ENCODE measurements at regions not wholly inside any gene's neighbourhood (a gene's known extent, or its start where the extent isn't known, plus 50 kb on each side); places are given as distances from the start of the nearest gene placed in this dataset.

DNA sequence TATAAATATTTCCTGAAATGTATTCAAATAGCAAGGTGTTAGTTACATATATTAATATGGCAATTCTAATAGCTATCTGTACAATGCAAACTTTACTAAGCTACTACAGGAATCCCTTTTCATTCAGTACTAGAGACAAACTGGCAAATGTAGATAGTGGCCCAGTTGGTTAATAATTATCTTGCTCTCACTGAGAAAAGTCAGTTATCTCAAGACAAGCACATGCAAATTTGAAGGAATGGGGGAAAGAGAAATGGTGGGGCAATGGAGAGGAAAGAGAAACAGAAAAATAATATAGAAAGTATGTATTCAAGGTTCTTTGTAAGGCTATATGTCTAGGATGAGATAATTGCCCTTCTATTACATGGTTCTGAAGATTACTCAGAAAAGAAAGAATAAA lies 280.0 kb downstream of the FIGN start:
- ATAC-seq (no peak), DNase-seq (no peak)
- Mint-ChIP-seq H3K9me3 (ENCODE audit: low read depth) (peaks cover 2% of the 10 kb centered on the region), H3K4me1 (no peaks in the 10 kb centered on the region), H3K27ac (no peak overlapping the region), H3K4me3 (no peak overlapping the region), H3K36me3 (ENCODE audit: low read depth) (no peaks in the 10 kb centered on the region), H3K27me3 (no peaks in the 10 kb centered on the region)
- ChIA-PET CTCF (interaction anchor here (1.6 kb wide), 1 partner anchor 10 kb away, joined by 3 read pairs; no protein-coding TSS in a partner anchor), POLR2A (no interaction called here)
- intact Hi-C loops (cut with DNase I, micrococcal nuclease), result no loop called here

DNA sequence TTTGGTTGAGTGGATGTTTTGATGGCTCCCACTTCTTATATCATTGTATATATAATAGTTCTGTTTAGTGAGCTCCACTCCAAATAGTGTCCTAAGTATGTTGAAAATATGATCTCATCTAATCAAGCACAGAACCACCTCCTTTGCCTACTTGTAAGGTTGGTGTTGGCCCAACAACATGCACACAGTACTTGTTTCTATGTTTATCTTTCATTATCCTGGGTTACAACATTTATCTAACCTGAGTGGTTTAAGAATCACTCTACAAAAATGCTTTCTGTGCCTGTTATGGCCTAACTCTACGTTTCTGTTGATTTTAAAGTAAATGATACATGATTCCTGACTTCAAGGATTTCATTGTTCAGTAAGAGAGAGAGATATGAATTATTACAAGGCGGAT lies 281.9 kb downstream of the FIGN start:
- H3K9me3 Mint-ChIP-seq (ENCODE audit: low read depth), result peaks cover 2% of the 10 kb centered on the region
- intact Hi-C loops (cut with DNase I, micrococcal nuclease), result no loop called here
- no peak overlapping the region for H3K27ac Mint-ChIP-seq
- no peak overlapping the region for H3K4me3 Mint-ChIP-seq
- H3K4me1 Mint-ChIP-seq, result no peaks in the 10 kb centered on the region
- DNase-seq (no peak), ATAC-seq (no peak)
- no peaks in the 10 kb centered on the region for H3K27me3 Mint-ChIP-seq
- POLR2A ChIA-PET, result no interaction called here
- no peaks in the 10 kb centered on the region for H3K36me3 Mint-ChIP-seq (ENCODE audit: low read depth)
- CTCF ChIA-PET, result no interaction called here

DNA sequence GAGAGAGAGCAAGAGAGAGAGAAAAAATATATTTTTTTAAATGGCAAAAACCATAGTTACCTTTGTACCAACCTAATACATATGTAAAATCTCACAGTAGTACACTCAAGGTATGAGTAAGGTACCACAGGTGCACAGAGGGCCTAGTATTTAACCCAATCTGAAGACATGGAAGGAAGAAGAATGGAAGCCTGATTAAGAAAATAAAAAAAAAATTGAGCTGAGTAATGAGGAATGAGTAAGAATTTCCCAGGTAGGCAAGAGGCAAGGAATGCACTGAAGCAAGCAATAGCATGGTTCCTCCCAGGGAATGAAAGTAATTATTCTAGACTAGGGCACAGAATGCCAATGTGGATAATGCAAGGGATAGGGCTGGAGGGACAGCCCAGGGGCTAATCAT lies 294.2 kb downstream of the FIGN start:
- ChIA-PET CTCF (no interaction called here), POLR2A (no interaction called here)
- no peaks in the 10 kb centered on the region for H3K27me3 Mint-ChIP-seq
- no peak overlapping the region for H3K27ac Mint-ChIP-seq
- intact Hi-C loops (cut with DNase I, micrococcal nuclease), result no loop called here
- no peak overlapping the region for H3K4me3 Mint-ChIP-seq
- no peaks in the 10 kb centered on the region for H3K4me1 Mint-ChIP-seq
- no peaks in the 10 kb centered on the region for H3K36me3 Mint-ChIP-seq (ENCODE audit: low read depth)
- no peak for DNase-seq
- no peak for ATAC-seq
- peaks cover 4% of the 10 kb centered on the region for H3K9me3 Mint-ChIP-seq (ENCODE audit: low read depth)

DNA sequence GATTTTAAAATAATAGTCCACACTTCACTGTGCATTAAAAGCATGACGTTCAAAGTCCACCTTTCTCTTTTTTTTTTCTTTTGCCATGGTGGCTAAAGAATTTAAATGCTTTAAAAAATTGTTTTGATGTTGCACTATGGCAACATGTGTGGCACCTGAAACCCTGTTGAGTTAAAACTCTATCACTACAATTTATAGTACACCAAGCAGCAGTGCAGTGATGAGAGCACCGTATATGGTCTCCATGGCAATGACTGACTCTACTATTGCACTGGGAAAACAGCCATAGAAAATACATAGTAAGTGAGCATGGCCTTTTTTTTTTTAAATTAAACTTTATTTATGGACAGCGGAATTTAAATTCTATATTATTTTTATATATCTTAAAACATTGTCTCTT lies 298.8 kb downstream of the FIGN start:
- POLR2A ChIA-PET, result no interaction called here
- no peak overlapping the region for H3K27ac Mint-ChIP-seq

DNA sequence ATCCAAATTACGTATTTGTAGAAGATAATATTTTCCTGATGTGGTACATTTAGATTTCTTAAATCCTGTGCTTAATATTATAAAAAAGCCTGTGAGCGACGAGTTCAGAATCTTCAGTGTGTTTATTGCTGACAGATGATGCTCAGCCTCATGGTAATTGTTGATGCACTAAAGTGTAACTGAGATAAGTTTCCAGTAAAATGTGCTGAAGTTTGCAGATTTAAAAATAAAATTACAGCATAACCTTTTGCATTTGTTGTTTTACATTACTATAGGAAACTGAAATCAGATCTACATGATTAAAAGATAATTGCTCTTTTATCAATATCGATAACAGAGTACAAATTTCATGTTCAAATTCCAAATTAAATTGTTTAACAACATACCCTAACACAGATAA lies 307.6 kb downstream of the FIGN start:
- no peaks in the 10 kb centered on the region for H3K36me3 Mint-ChIP-seq (ENCODE audit: low read depth)
- intact Hi-C loops (cut with DNase I, micrococcal nuclease), result no loop called here
- no peaks in the 10 kb centered on the region for H3K27me3 Mint-ChIP-seq
- ChIA-PET POLR2A (no interaction called here), CTCF (no interaction called here)
- no peaks in the 10 kb centered on the region for H3K4me1 Mint-ChIP-seq
- H3K27ac Mint-ChIP-seq, result no peak overlapping the region
- ATAC-seq, result no peak
- H3K4me3 Mint-ChIP-seq, result no peak overlapping the region
- no peak for DNase-seq
- H3K9me3 Mint-ChIP-seq (ENCODE audit: low read depth), result no peaks in the 10 kb centered on the region

More for the DNA sequence above, 298.8 kb downstream of the FIGN start:
- no peaks in the 10 kb centered on the region for H3K4me1 Mint-ChIP-seq
- CTCF ChIA-PET, result interaction anchor here (0.6 kb wide), 1 partner anchor 1526 kb away, joined by 3 read pairs; no protein-coding TSS in a partner anchor
- H3K36me3 Mint-ChIP-seq (ENCODE audit: low read depth), result no peaks in the 10 kb centered on the region
- H3K4me3 Mint-ChIP-seq, result no peak overlapping the region
- ATAC-seq (no peak), DNase-seq (no peak)
- no peaks in the 10 kb centered on the region for H3K27me3 Mint-ChIP-seq
- intact Hi-C loops (cut with DNase I, micrococcal nuclease), result no loop called here
- peaks cover 4% of the 10 kb centered on the region for H3K9me3 Mint-ChIP-seq (ENCODE audit: low read depth)

DNA sequence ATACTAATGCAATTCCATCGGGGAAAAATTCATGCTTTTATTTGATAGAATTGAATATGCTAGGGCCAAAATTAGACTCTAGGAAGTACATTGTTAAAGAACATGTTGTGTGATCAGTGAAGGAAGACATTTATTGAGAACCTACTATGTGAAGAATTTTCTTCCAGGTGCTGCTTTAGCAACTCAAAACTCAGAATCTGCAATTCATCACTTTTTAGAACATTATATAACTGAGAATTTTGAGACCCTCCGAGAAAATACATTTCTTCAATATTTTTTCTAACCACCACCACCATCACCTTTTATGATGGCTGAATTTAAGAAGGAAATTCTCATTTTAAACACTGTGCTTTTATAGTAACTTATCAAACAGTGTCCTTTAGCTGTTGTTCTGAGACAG lies 315.2 kb downstream of the FIGN start:
- ChIA-PET POLR2A (no interaction called here), CTCF (no interaction called here)
- intact Hi-C loops (cut with DNase I, micrococcal nuclease), result no loop called here
- DNase-seq (no peak), ATAC-seq (no peak)
- peaks cover 2% of the 10 kb centered on the region for H3K9me3 Mint-ChIP-seq (ENCODE audit: low read depth)
- H3K4me1 Mint-ChIP-seq, result no peaks in the 10 kb centered on the region
- H3K36me3 Mint-ChIP-seq (ENCODE audit: low read depth), result no peaks in the 10 kb centered on the region
- H3K27me3 Mint-ChIP-seq, result no peaks in the 10 kb centered on the region
- H3K27ac Mint-ChIP-seq, result no peak overlapping the region
- H3K4me3 Mint-ChIP-seq, result no peak overlapping the region

DNA sequence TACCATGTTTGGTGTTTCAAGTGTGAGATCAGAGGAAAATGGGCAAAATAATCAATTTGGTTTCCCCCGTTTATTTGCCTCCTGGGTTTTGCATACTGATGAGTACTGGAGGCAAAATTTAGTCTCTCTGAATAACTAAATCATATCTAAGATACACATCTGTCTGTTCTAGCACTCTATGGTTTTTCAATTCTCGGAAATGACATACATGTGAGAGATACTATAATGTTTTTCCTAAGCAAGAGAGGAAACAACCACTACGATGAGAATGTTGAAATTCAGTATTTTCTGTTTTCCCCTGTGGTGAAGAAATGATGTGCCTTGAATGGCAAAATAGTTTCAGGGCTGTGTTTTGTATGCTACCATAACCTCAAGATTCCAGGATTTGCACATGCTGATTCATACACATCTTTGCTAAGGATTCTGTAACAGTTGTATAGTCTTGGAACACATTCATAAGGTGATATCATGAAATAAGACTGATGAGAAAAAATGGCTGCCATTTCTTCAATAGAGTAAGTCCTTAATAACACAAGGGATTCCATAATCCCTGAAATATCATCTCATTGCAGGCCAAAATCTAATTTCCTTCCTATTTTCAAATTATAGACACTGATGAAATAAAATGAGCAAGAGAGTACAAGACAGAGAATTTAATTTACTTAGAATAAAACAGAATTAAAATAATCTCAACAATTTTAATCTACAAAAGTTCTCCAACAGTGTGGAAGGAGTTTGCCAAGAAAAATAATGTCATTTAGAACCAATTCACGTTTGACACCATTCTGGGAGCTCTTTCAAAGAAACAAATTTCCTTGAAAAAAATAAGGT lies 316.6 kb downstream of the FIGN start:
- Mint-ChIP-seq H3K27ac (no peak overlapping the region), H3K9me3 (ENCODE audit: low read depth) (peaks cover 2% of the 10 kb centered on the region), H3K4me3 (no peak overlapping the region), H3K36me3 (ENCODE audit: low read depth) (no peaks in the 10 kb centered on the region), H3K27me3 (no peaks in the 10 kb centered on the region), H3K4me1 (no peaks in the 10 kb centered on the region)
- no peak for ATAC-seq
- intact Hi-C loops (cut with DNase I, micrococcal nuclease), result no loop called here
- POLR2A ChIA-PET, result no interaction called here
- CTCF ChIA-PET, result no interaction called here
- DNase-seq, result no peak

DNA sequence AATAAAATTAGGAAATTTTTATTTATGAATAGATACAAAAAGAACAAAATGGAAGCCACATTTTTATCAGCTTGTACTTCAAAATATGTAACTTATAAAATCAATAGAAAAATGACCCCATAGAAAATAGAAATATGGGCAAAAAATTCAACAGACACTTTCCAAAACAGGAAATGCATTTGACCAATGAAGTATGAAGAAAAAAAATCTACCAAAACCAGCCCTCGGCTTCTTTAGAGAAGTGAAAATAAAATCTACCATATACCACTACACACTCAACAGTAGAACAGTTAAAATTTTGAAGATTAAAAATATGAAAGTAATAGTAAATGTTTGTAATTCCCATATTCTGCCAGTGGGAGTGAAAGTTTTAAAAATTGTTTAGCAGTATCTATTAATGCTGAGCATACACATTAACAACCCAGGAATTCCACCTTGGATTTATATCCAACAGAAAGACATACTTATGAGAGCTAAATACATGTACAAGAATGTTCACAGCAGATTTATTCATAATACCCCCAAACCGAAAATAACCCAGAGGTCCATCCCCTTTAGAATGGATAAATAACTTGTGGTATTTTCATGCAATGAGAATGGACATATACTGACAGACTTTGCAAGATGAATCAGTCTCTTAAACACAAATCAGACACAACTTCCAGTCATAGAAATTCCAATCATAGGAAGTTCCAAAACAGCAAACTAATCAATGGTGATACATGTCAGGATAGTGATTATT lies 318.0 kb downstream of the FIGN start:
- CTCF ChIA-PET, result no interaction called here
- H3K4me1 Mint-ChIP-seq, result no peaks in the 10 kb centered on the region
- H3K4me3 Mint-ChIP-seq, result no peak overlapping the region
- H3K9me3 Mint-ChIP-seq (ENCODE audit: low read depth), result peaks cover 2% of the 10 kb centered on the region
- no peaks in the 10 kb centered on the region for H3K27me3 Mint-ChIP-seq
- intact Hi-C loops (cut with DNase I, micrococcal nuclease), result no loop called here
- ATAC-seq (no peak), DNase-seq (no peak)
- no peak overlapping the region for H3K27ac Mint-ChIP-seq
- H3K36me3 Mint-ChIP-seq (ENCODE audit: low read depth), result no peaks in the 10 kb centered on the region
- POLR2A ChIA-PET, result no interaction called here

DNA sequence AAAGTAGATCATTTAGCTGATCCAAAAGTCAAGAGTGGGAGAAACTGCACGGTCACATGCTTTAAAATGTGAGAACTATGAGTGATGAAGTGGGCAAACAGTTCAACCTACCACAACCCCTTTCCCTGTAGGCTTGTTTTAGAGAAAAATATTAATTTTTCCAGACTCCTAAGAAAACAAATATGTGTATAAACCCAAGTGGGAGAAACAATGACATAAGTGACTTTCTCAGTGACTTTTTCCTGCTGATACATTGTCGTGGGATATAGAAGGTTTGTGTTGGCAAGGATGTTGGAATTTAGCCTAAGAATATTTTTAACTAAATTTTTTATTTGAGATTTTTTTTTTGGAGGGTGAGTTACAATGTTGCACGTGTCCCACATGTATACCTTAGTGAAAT lies 321.7 kb downstream of the FIGN start:
- POLR2A ChIA-PET, result interaction anchor here (0.6 kb wide), 1 partner anchor 816 kb away, joined by 5 read pairs; no protein-coding TSS in a partner anchor
- intact Hi-C loops (cut with DNase I, micrococcal nuclease), result no loop called here
- H3K36me3 Mint-ChIP-seq (ENCODE audit: low read depth), result no peaks in the 10 kb centered on the region
- DNase-seq (no peak), ATAC-seq (no peak)
- H3K4me3 Mint-ChIP-seq, result no peak overlapping the region
- no peaks in the 10 kb centered on the region for H3K27me3 Mint-ChIP-seq
- H3K4me1 Mint-ChIP-seq, result no peaks in the 10 kb centered on the region
- peaks cover 2% of the 10 kb centered on the region for H3K9me3 Mint-ChIP-seq (ENCODE audit: low read depth)
- H3K27ac Mint-ChIP-seq, result no peak overlapping the region
- CTCF ChIA-PET, result no interaction called here

DNA sequence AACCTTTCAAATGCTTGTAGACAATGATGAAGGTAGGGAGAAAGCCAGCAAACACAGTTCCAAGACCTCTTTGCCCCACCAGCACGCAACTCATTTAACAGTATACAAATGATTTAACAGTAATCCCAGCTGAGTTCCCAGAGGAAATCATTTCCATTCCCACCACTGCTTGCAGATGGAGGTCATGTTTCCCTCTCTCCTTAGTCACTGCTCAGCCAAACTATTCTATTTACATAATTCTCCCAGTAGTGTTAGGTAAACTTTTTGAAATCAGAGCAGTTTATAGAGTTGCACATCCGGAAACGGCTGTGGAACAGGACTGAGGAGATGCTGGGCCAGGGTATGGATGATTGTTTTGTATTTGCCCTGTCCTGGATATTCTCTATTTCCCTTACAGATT lies 328.5 kb downstream of the FIGN start:
- peaks cover 4% of the 10 kb centered on the region for H3K9me3 Mint-ChIP-seq (ENCODE audit: low read depth)
- no peaks in the 10 kb centered on the region for H3K4me1 Mint-ChIP-seq
- no peak overlapping the region for H3K27ac Mint-ChIP-seq
- no peaks in the 10 kb centered on the region for H3K27me3 Mint-ChIP-seq
- intact Hi-C loops (cut with DNase I, micrococcal nuclease), result no loop called here
- ChIA-PET CTCF (no interaction called here), POLR2A (no interaction called here)
- DNase-seq (no peak), ATAC-seq (no peak)
- no peaks in the 10 kb centered on the region for H3K36me3 Mint-ChIP-seq (ENCODE audit: low read depth)
- H3K4me3 Mint-ChIP-seq, result no peak overlapping the region

DNA sequence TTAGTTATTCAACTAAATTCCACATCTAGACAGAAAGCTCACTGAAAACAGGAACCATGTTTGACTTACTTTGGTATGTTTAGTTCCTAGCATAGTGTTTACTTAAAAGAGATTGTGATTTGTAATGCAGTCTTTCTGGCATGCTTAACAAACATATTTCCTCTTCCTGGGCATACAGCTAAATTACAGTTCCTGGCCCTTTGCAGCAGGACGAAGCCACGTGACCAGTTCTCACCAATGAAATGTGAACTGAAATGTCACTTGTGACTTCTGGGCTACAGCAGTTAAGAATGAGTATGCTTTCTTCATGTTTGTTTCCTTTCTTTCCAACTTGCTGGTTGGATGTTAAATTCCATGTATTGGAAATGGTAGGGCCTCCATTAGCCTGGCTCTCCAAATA lies 330.5 kb downstream of the FIGN start:
- intact Hi-C loops (cut with DNase I, micrococcal nuclease), result no loop called here
- no peak overlapping the region for H3K4me3 Mint-ChIP-seq
- no peak overlapping the region for H3K27ac Mint-ChIP-seq
- ChIA-PET POLR2A (interaction anchor here (0.6 kb wide), 1 partner anchor 23 kb away, joined by 3 read pairs; no protein-coding TSS in a partner anchor), CTCF (no interaction called here)
- H3K4me1 Mint-ChIP-seq, result no peaks in the 10 kb centered on the region
- DNase-seq, result no peak
- H3K9me3 Mint-ChIP-seq (ENCODE audit: low read depth), result peaks cover 4% of the 10 kb centered on the region
- no peaks in the 10 kb centered on the region for H3K27me3 Mint-ChIP-seq
- no peaks in the 10 kb centered on the region for H3K36me3 Mint-ChIP-seq (ENCODE audit: low read depth)
- no peak for ATAC-seq

DNA sequence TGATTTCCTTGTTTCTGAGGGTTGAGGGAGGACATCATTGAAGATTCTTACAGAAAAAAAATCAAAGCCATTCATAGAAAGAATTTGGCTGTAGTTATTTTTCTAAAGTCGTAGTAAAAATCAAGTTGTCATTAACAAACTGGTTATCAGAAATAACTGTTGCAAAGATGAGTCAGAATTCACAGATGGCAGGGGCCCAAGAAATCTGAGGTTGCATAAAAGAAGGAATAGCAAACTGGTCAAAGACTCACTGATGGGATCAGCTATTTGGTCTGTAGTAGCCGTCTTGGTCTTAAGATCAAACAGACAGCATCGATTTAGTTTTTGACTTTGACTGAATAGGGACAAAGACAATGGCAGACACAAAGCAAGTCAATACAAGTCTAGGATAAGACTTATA lies 334.3 kb downstream of the FIGN start:
- CTCF ChIA-PET, result no interaction called here
- intact Hi-C loops (cut with DNase I, micrococcal nuclease), result no loop called here
- Mint-ChIP-seq H3K4me3 (no peak overlapping the region), H3K36me3 (ENCODE audit: low read depth) (no peaks in the 10 kb centered on the region), H3K4me1 (no peaks in the 10 kb centered on the region), H3K27ac (no peak overlapping the region), H3K9me3 (ENCODE audit: low read depth) (peaks cover 2% of the 10 kb centered on the region), H3K27me3 (no peaks in the 10 kb centered on the region)
- POLR2A ChIA-PET, result no interaction called here
- DNase-seq, result no peak
- ATAC-seq, result no peak
